ENCODE measurements at regions not wholly inside any gene's neighbourhood (a gene's known extent, or its start where the extent isn't known, plus 50 kb on each side); places are given as distances from the start of the nearest gene placed in this dataset.

GRCh38 chr7:136174477-136175125 lies 197.4 kb upstream of the MTPN start:
- Histone ChIP-seq H3K27ac (ENCODE audit: low read depth, low read length, poor library complexity, severe bottlenecking) (no peak overlapping the region), H3K9me3 (ENCODE audit: low read depth, low read length, poor library complexity, severe bottlenecking) (no peaks in the 10 kb centered on the region), H3K4me1 (ENCODE audit: insufficient read depth, low read length, poor library complexity, severe bottlenecking) (peaks cover 12% of the 10 kb centered on the region), H3K4me3 (ENCODE audit: low read depth, low read length, poor library complexity, severe bottlenecking) (no peak overlapping the region), H3K36me3 (ENCODE audit: insufficient read depth, low read length, poor library complexity, severe bottlenecking) (no peaks in the 10 kb centered on the region), H3K27me3 (replicated peaks; ENCODE audit: insufficient read depth, low read depth, low read length, poor library complexity) (no peaks in the 10 kb centered on the region)
- TF ChIP-seq EZH2 (IDR thresholded peaks at IDR 0.05; ENCODE audit: borderline replicate concordance, low read depth, low read length, poor library complexity, severe bottlenecking): no peak
- TF ChIP-seq, protein P1, sequence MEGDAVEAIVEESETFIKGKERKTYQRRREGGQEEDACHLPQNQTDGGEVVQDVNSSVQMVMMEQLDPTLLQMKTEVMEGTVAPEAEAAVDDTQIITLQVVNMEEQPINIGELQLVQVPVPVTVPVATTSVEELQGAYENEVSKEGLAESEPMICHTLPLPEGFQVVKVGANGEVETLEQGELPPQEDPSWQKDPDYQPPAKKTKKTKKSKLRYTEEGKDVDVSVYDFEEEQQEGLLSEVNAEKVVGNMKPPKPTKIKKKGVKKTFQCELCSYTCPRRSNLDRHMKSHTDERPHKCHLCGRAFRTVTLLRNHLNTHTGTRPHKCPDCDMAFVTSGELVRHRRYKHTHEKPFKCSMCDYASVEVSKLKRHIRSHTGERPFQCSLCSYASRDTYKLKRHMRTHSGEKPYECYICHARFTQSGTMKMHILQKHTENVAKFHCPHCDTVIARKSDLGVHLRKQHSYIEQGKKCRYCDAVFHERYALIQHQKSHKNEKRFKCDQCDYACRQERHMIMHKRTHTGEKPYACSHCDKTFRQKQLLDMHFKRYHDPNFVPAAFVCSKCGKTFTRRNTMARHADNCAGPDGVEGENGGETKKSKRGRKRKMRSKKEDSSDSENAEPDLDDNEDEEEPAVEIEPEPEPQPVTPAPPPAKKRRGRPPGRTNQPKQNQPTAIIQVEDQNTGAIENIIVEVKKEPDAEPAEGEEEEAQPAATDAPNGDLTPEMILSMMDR (conservative IDR thresholded peaks at IDR 0.05; ENCODE audit: low read depth, low read length): no peak
- no peak for DNase-seq (ENCODE audit: low spot score)
- intact Hi-C loops (cut with micrococcal nuclease; ENCODE audit: unreplicated experiment): no loop called here
- ChIA-PET CTCF (no interaction called here), POLR2A (ENCODE audit: low non-redundant PET) (no interaction called here)
- BruUV-seq (replicated peaks): no TSS peak

DNA sequence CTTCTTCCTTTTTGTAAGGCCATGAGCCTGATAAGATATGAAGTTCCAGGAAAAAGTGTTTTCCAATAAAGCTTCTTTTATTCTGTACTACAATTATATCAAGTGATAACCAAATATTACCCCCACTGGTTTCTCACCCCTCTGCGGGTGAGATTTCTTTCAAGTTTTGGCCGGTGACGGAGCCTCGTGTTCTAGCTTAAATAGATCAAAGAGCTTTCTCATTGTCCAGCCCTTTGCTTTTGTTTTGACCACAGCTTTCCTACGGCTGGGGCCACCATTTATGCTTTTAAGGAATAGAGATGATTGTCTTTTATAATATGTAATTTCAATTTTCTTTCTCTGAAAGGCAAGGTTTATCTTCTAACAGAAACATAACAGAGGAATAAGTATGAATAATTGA lies 196.7 kb upstream of the MTPN start:
- H3K36me3 ChIP-seq (ENCODE audit: insufficient read depth, low read length, poor library complexity, severe bottlenecking): no peaks in the 10 kb centered on the region
- TF ChIP-seq, protein P1 (conservative IDR thresholded peaks at IDR 0.05; ENCODE audit: low read depth, low read length): no peak
- TF ChIP-seq EZH2 (IDR thresholded peaks at IDR 0.05; ENCODE audit: borderline replicate concordance, low read depth, low read length, poor library complexity, severe bottlenecking): no peak
- no peak overlapping the region for H3K4me3 ChIP-seq (ENCODE audit: low read depth, low read length, poor library complexity, severe bottlenecking)
- CTCF ChIA-PET: no interaction called here
- no peak for DNase-seq (ENCODE audit: low spot score)
- POLR2A ChIA-PET (ENCODE audit: low non-redundant PET): no interaction called here
- H3K27ac ChIP-seq (ENCODE audit: low read depth, low read length, poor library complexity, severe bottlenecking): no peak overlapping the region
- intact Hi-C loops (cut with micrococcal nuclease; ENCODE audit: unreplicated experiment): no loop called here
- H3K9me3 ChIP-seq (ENCODE audit: low read depth, low read length, poor library complexity, severe bottlenecking): no peaks in the 10 kb centered on the region
- BruUV-seq (replicated peaks): no TSS peak
- no peaks in the 10 kb centered on the region for H3K27me3 ChIP-seq (replicated peaks; ENCODE audit: insufficient read depth, low read depth, low read length, poor library complexity)
- H3K4me1 ChIP-seq (ENCODE audit: insufficient read depth, low read length, poor library complexity, severe bottlenecking): peaks cover 11% of the 10 kb centered on the region

GRCh38 chr7:136171233-136171632 lies 194.1 kb upstream of the MTPN start:
- no peak for TF ChIP-seq EZH2 (IDR thresholded peaks at IDR 0.05; ENCODE audit: borderline replicate concordance, low read depth, low read length, poor library complexity, severe bottlenecking)
- TF ChIP-seq, protein P1 (conservative IDR thresholded peaks at IDR 0.05; ENCODE audit: low read depth, low read length): no peak
- H3K27ac ChIP-seq (ENCODE audit: low read depth, low read length, poor library complexity, severe bottlenecking): no peak overlapping the region
- BruUV-seq (replicated peaks): no TSS peak
- H3K4me3 ChIP-seq (ENCODE audit: low read depth, low read length, poor library complexity, severe bottlenecking): no peak overlapping the region
- ChIA-PET CTCF (no interaction called here), POLR2A (ENCODE audit: low non-redundant PET) (no interaction called here)
- H3K9me3 ChIP-seq (ENCODE audit: low read depth, low read length, poor library complexity, severe bottlenecking): no peaks in the 10 kb centered on the region
- no peaks in the 10 kb centered on the region for H3K36me3 ChIP-seq (ENCODE audit: insufficient read depth, low read length, poor library complexity, severe bottlenecking)
- intact Hi-C loops (cut with micrococcal nuclease; ENCODE audit: unreplicated experiment): no loop called here
- DNase-seq (ENCODE audit: low spot score): no peak
- peaks cover 7% of the 10 kb centered on the region for H3K4me1 ChIP-seq (ENCODE audit: insufficient read depth, low read length, poor library complexity, severe bottlenecking)
- H3K27me3 ChIP-seq (replicated peaks; ENCODE audit: insufficient read depth, low read depth, low read length, poor library complexity): no peaks in the 10 kb centered on the region

Measured in A673 (cell line).